HL-60 (cell line): ENCODE measurements at regions not wholly inside any gene's neighbourhood (a gene's known extent, or its start where the extent isn't known, plus 50 kb on each side); places are given as distances from the start of the nearest gene placed in this dataset.

ENCODE experiments used
- DNase-seq, 2 experiments: peaks; one replicate each; pipeline ENCODE4 v3.0.0-alpha.2; 2010 to 2020; ENCODE audit warnings: low read depth in 1 of 2, low spot score in 1 of 2
- H3K27ac ChIP-seq: fragments of 250-450 bp; sonication (Bioruptor Pico); replicated peaks from 2 replicates; pipeline ENCODE4 v1.5.1; 2020; ENCODE audit warnings: mild to moderate bottlenecking, moderate library complexity
- H3K27me3 ChIP-seq: fragments of 250-450 bp; sonication (Bioruptor Pico); 2 replicates; pipeline ENCODE4 v1.5.1; 2021; ENCODE audit warnings: mild to moderate bottlenecking, moderate library complexity; ENCODE audit not compliant: insufficient read depth, poor library complexity, severe bottlenecking
- H3K4me3 ChIP-seq: replicated peaks from 2 replicates; pipeline ENCODE4 v1.5.1; 2011; ENCODE audit warnings: mild to moderate bottlenecking, control low read depth, low read length; ENCODE audit not compliant: insufficient read depth
- GABPA ChIP-seq: IDR thresholded peaks from 2 replicates; pipeline ENCODE4 v1.6.1; 2012; ENCODE audit warnings: low read depth
- POLR2AphosphoS5 ChIP-seq: IDR thresholded peaks from 2 replicates; pipeline ENCODE4 v1.6.1; 2012; ENCODE audit warnings: low read depth
- SPI1 ChIP-seq: IDR thresholded peaks from 2 replicates; pipeline ENCODE4 v1.6.1; 2012; ENCODE audit warnings: low read depth, mild to moderate bottlenecking, borderline replicate concordance
- TF ChIP-seq, protein P1 (sequence below): IDR thresholded peaks from one replicate; pipeline ENCODE4 v1.5.1; 2011; ENCODE audit warnings: low read length, control low read depth, inconsistent platforms; ENCODE audit not compliant: insufficient read depth
- TF ChIP-seq, protein P2 (sequence below): IDR thresholded peaks from 2 replicates; pipeline ENCODE4 v1.6.1; 2012; ENCODE audit warnings: low read depth; ENCODE audit not compliant: insufficient replicate concordance

DNA sequence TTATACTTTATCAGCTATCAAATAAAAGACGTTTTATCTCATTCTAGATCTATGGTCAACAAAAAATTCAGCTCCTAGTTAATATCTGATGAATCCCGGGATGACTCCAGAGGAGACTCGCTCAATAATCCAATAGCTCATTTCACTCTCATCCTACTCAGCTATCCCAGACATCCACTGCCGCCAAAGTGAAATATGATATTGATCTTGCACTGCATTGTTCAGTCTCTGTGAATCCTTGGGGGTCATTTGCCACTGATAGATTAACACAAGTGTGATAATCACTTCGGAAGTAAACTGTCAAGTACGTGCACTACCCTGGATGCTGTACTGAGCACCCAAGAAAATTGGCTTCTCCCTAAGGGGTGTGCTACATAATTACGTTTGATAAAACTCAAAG is 249.1 kb downstream of the SUCLG1 start:
- no peak overlapping the region for H3K27ac ChIP-seq
- no peak overlapping the region for H3K4me3 ChIP-seq
- TF ChIP-seq, protein P1, sequence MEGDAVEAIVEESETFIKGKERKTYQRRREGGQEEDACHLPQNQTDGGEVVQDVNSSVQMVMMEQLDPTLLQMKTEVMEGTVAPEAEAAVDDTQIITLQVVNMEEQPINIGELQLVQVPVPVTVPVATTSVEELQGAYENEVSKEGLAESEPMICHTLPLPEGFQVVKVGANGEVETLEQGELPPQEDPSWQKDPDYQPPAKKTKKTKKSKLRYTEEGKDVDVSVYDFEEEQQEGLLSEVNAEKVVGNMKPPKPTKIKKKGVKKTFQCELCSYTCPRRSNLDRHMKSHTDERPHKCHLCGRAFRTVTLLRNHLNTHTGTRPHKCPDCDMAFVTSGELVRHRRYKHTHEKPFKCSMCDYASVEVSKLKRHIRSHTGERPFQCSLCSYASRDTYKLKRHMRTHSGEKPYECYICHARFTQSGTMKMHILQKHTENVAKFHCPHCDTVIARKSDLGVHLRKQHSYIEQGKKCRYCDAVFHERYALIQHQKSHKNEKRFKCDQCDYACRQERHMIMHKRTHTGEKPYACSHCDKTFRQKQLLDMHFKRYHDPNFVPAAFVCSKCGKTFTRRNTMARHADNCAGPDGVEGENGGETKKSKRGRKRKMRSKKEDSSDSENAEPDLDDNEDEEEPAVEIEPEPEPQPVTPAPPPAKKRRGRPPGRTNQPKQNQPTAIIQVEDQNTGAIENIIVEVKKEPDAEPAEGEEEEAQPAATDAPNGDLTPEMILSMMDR, result no peak
- TF ChIP-seq, protein P2, sequence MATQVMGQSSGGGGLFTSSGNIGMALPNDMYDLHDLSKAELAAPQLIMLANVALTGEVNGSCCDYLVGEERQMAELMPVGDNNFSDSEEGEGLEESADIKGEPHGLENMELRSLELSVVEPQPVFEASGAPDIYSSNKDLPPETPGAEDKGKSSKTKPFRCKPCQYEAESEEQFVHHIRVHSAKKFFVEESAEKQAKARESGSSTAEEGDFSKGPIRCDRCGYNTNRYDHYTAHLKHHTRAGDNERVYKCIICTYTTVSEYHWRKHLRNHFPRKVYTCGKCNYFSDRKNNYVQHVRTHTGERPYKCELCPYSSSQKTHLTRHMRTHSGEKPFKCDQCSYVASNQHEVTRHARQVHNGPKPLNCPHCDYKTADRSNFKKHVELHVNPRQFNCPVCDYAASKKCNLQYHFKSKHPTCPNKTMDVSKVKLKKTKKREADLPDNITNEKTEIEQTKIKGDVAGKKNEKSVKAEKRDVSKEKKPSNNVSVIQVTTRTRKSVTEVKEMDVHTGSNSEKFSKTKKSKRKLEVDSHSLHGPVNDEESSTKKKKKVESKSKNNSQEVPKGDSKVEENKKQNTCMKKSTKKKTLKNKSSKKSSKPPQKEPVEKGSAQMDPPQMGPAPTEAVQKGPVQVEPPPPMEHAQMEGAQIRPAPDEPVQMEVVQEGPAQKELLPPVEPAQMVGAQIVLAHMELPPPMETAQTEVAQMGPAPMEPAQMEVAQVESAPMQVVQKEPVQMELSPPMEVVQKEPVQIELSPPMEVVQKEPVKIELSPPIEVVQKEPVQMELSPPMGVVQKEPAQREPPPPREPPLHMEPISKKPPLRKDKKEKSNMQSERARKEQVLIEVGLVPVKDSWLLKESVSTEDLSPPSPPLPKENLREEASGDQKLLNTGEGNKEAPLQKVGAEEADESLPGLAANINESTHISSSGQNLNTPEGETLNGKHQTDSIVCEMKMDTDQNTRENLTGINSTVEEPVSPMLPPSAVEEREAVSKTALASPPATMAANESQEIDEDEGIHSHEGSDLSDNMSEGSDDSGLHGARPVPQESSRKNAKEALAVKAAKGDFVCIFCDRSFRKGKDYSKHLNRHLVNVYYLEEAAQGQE, result no peak
- TF ChIP-seq POLR2AphosphoS5, result no peak
- TF ChIP-seq GABPA, result no peak
- no peak for TF ChIP-seq SPI1
- H3K27me3 ChIP-seq, result no peaks in the 10 kb centered on the region
- no peak for DNase-seq

GRCh38 chr2:84204995-84205394 is 254.1 kb downstream of the SUCLG1 start:
- no peaks in the 10 kb centered on the region for H3K27me3 ChIP-seq
- no peak overlapping the region for H3K27ac ChIP-seq
- TF ChIP-seq SPI1 (no peak), POLR2AphosphoS5 (no peak), GABPA (no peak)
- TF ChIP-seq, protein P2, result no peak
- TF ChIP-seq, protein P1, result no peak
- H3K4me3 ChIP-seq, result no peak overlapping the region
- DNase-seq, result no peak

GRCh38 chr2:84202166-84202565 is 256.9 kb downstream of the SUCLG1 start:
- no peaks in the 10 kb centered on the region for H3K27me3 ChIP-seq
- TF ChIP-seq, protein P1, result no peak
- TF ChIP-seq SPI1 (no peak), GABPA (no peak), POLR2AphosphoS5 (no peak)
- TF ChIP-seq, protein P2, result no peak
- no peak overlapping the region for H3K4me3 ChIP-seq
- DNase-seq, result no peak
- no peak overlapping the region for H3K27ac ChIP-seq
